PFSK-1 (cell line): ENCODE measurements at regions not wholly inside any gene's neighbourhood (a gene's known extent, or its start where the extent isn't known, plus 50 kb on each side); places are given as distances from the start of the nearest gene placed in this dataset.

Source experiments
- FOXP2 ChIP-seq: optimal IDR thresholded peaks from 2 replicates; pipeline ENCODE3; 2011; ENCODE audit warnings: borderline replicate concordance, control low read depth, inconsistent platforms; ENCODE audit not compliant: insufficient read depth; ENCODE audit errors: extremely low read length, extremely low read depth
- POLR2AphosphoS5 ChIP-seq: IDR thresholded peaks from 2 replicates; pipeline ENCODE4 v1.6.1; 2012; ENCODE audit warnings: low read depth, mild to moderate bottlenecking, control low read depth, low read length, moderate library complexity
- REST ChIP-seq, 2 experiments: IDR thresholded peaks; 2 replicates each; pipeline versions ENCODE4 v1.6.1 to v1.8.0; 2011 to 2012; ENCODE audit warnings: low read depth in 2 of 2, low read length in 2 of 2, control low read depth in 1 of 2, inconsistent platforms in 1 of 2, mild to moderate bottlenecking in 1 of 2, moderate library complexity in 1 of 2; ENCODE audit not compliant: insufficient read depth in 1 of 2
- SIN3A ChIP-seq: IDR thresholded peaks from 2 replicates; pipeline ENCODE4 v1.6.1; 2012; ENCODE audit warnings: mild to moderate bottlenecking, low read length, moderate library complexity, borderline replicate concordance; ENCODE audit not compliant: insufficient read depth
- TAF1 ChIP-seq: IDR thresholded peaks from 2 replicates; pipeline ENCODE4 v1.6.1; 2012; ENCODE audit warnings: low read length, control low read depth, borderline replicate concordance; ENCODE audit not compliant: insufficient read depth

- no peak for TF ChIP-seq REST (IDR thresholded peaks at IDR 0.05; ENCODE audit: insufficient read depth in 1 of 2, low read depth in 2 of 2, low read length in 2 of 2)
- TF ChIP-seq SIN3A = no peak
- no peak for TF ChIP-seq FOXP2
- no peak for TF ChIP-seq TAF1
- TF ChIP-seq POLR2AphosphoS5 = no peak
These were observed 95.1 kb downstream of the B3GNT2 start for GRCh38 chr2:62291052-62291451.

- TF ChIP-seq FOXP2 (no peak), SIN3A (0 out of 2 replicates have a peak, but pooled peaks have one; percentile 16)
These were observed 92.3 kb downstream of the B3GNT2 start for GRCh38 chr2:62287899-62288880.

- no peak for TF ChIP-seq REST (IDR thresholded peaks at IDR 0.05; ENCODE audit: insufficient read depth in 1 of 2, low read depth in 2 of 2, low read length in 2 of 2)
- no peak for TF ChIP-seq TAF1
- no peak for TF ChIP-seq POLR2AphosphoS5
These were observed 91.4 kb downstream of the B3GNT2 start for GRCh38 chr2:62287282-62287681.

- TF ChIP-seq FOXP2 (no peak), POLR2AphosphoS5 (no peak), SIN3A (no peak), REST (IDR thresholded peaks at IDR 0.05; ENCODE audit: insufficient read depth in 1 of 2, low read depth in 2 of 2, low read length in 2 of 2) (no peak), TAF1 (no peak)
These were observed 90.3 kb downstream of the B3GNT2 start for GRCh38 chr2:62286089-62286785.

- TF ChIP-seq SIN3A = no peak
- no peak for TF ChIP-seq REST (IDR thresholded peaks at IDR 0.05; ENCODE audit: insufficient read depth in 1 of 2, low read depth in 2 of 2, low read length in 2 of 2)
- TF ChIP-seq TAF1 = no peak
- no peak for TF ChIP-seq FOXP2
- no peak for TF ChIP-seq POLR2AphosphoS5
These were observed 89.1 kb downstream of the B3GNT2 start for GRCh38 chr2:62284980-62285379.
